H1 (cell line): ENCODE measurements at regions not wholly inside any gene's neighbourhood (a gene's known extent, or its start where the extent isn't known, plus 50 kb on each side); places are given as distances from the start of the nearest gene placed in this dataset.

Experiments
- CTCF ChIA-PET: fragments of 300-600 bp; sonication (Branson Sonifier 250); formaldehyde crosslinking; loops from one replicate; lab custom pipeline; 2021; ENCODE audit not compliant: partially characterized antibody; lab: Charles Lee
- POLR2A ChIA-PET: fragments of 300-600 bp; sonication (Branson Sonifier 250); formaldehyde crosslinking; loops from one replicate; lab custom pipeline; 2021; ENCODE audit warnings: inconsistent platforms; ENCODE audit not compliant: partially characterized antibody; lab: Charles Lee
- DNase-seq, 2 experiments: peaks; one replicate each; pipeline versions ENCODE4 v3.0.0 to v3.0.0-alpha.2; 2010 to 2022; ENCODE audit warnings: low spot score in 2 of 2, low read depth in 1 of 2, mixed read lengths in 1 of 2
- FAIRE-seq: peaks from 2 replicates; lab custom pipeline; 2011; peaks lifted over from hg19 to GRCh38; lab: Jason Lieb, UNC
- H2AFZ ChIP-seq: 2 replicates; pipeline ENCODE4 v1.8.1; 2012; ENCODE audit warnings: low read length, inconsistent platforms
- H2AK5ac ChIP-seq: 2 replicates; pipeline ENCODE4 v1.6.1; 2013; ENCODE audit warnings: low read depth, low read length
- H2BK120ac ChIP-seq: replicated peaks from 2 replicates; pipeline ENCODE3; 2013; ENCODE audit warnings: low read depth, low read length, inconsistent platforms
- H2BK12ac ChIP-seq: 2 replicates; pipeline ENCODE4 v1.6.1; 2013; ENCODE audit warnings: low read depth, low read length
- H2BK15ac ChIP-seq: 2 replicates; pipeline ENCODE4 v1.6.1; 2013; ENCODE audit warnings: low read length
- H2BK20ac ChIP-seq: 2 replicates; pipeline ENCODE4 v1.6.1; 2013; ENCODE audit warnings: low read length
- H2BK5ac ChIP-seq: 2 replicates; pipeline ENCODE4 v1.6.1; 2013; ENCODE audit warnings: low read depth, low read length
- H3K14ac ChIP-seq: 2 replicates; pipeline ENCODE4 v1.6.1; 2013; ENCODE audit warnings: inconsistent platforms; ENCODE audit not compliant: insufficient read length
- H3K18ac ChIP-seq: 2 replicates; pipeline ENCODE4 v1.6.1; 2013; ENCODE audit warnings: low read length; ENCODE audit errors: extremely low read depth
- H3K23ac ChIP-seq: 2 replicates; pipeline ENCODE4 v1.6.1; 2013; ENCODE audit warnings: inconsistent platforms; ENCODE audit not compliant: insufficient read length
- H3K23me2 ChIP-seq: 2 replicates; pipeline ENCODE4 v1.6.1; 2013; ENCODE audit warnings: low read depth, low read length
- H3K27ac ChIP-seq: 2 replicates; pipeline ENCODE4 v1.6.1; 2011; ENCODE audit warnings: low read depth, low read length, inconsistent platforms
- H3K27me3 ChIP-seq, 4 experiments: replicated peaks in 1 of 4; 1 replicate in 1 of 4; 2 replicates in 3 of 4; pipeline versions ENCODE4 v1.6.1 to v1.8.1; 2011 to 2013; ENCODE audit warnings: low read length in 3 of 4, mild to moderate bottlenecking in 3 of 4, inconsistent platforms in 2 of 4, mixed read lengths in 2 of 4, moderate library complexity in 1 of 4; ENCODE audit not compliant: control insufficient read depth in 3 of 4, insufficient read depth in 3 of 4; ENCODE audit errors: extremely low read depth in 1 of 4
- H3K36me3 ChIP-seq, 4 experiments: 2 replicates each; pipeline versions ENCODE4 v1.6.1 to v1.8.1; 2011 to 2013; ENCODE audit warnings: mild to moderate bottlenecking in 4 of 4, low read length in 3 of 4, moderate library complexity in 2 of 4, control low read depth in 1 of 4, inconsistent platforms in 1 of 4; ENCODE audit not compliant: insufficient read depth in 4 of 4, control insufficient read depth in 2 of 4
- H3K4ac ChIP-seq: replicated peaks from 2 replicates; pipeline ENCODE3; 2013; ENCODE audit warnings: low read length, low read depth, mixed read lengths, inconsistent platforms; ENCODE audit not compliant: insufficient read length
- H3K4me1 ChIP-seq, 4 experiments: replicated peaks in 1 of 4; 1 replicate in 1 of 4; 2 replicates in 3 of 4; pipeline versions ENCODE4 v1.6.1 to v1.8.1; 2011 to 2013; ENCODE audit warnings: low read length in 3 of 4, inconsistent platforms in 2 of 4, mixed read lengths in 1 of 4; ENCODE audit not compliant: insufficient read depth in 4 of 4, control insufficient read depth in 3 of 4
- H3K4me2 ChIP-seq, 2 experiments: 2 replicates each; pipeline versions ENCODE4 v1.6.1 to v1.8.1; 2011 to 2013; ENCODE audit warnings: low read depth in 2 of 2, low read length in 2 of 2, control low read depth in 1 of 2, inconsistent platforms in 1 of 2, mild to moderate bottlenecking in 1 of 2; ENCODE audit not compliant: insufficient read depth in 1 of 2
- H3K4me3 ChIP-seq, 4 experiments: fragments of 200-600, 300-600 bp in 1 of 4; sonication (generic), shearing (Covaris generic), sonication (Bioruptor Twin) in 1 of 4; 2 replicates each; pipeline versions ENCODE4 v1.5.1 to v1.8.1; 2011 to 2016; ENCODE audit warnings: low read length in 4 of 4, low read depth in 3 of 4, control low read depth in 2 of 4, inconsistent platforms in 2 of 4, mild to moderate bottlenecking in 2 of 4, mixed read lengths in 1 of 4, moderate library complexity in 1 of 4; ENCODE audit not compliant: insufficient read depth in 2 of 4; ENCODE audit errors: extremely low read depth in 1 of 4
- H3K56ac ChIP-seq: replicated peaks from 2 replicates; pipeline ENCODE3; 2013; ENCODE audit warnings: low read depth, mild to moderate bottlenecking, mixed read lengths, low read length, inconsistent platforms; ENCODE audit not compliant: insufficient read length
- H3K79me1 ChIP-seq: 2 replicates; pipeline ENCODE4 v1.6.1; 2013; ENCODE audit warnings: low read depth, low read length, control low read depth
- H3K79me2 ChIP-seq, 2 experiments: 2 replicates each; pipeline versions ENCODE4 v1.6.1 to v1.8.1; 2012 to 2013; ENCODE audit warnings: low read length in 2 of 2, mild to moderate bottlenecking in 2 of 2, inconsistent platforms in 1 of 2; ENCODE audit not compliant: insufficient read depth in 2 of 2, control insufficient read depth in 1 of 2
- H3K9ac ChIP-seq, 4 experiments: replicated peaks in 1 of 4; 1 replicate in 1 of 4; 2 replicates in 3 of 4; pipeline versions ENCODE4 v1.6.1 to v1.8.1; 2011 to 2013; ENCODE audit warnings: low read depth in 3 of 4, low read length in 3 of 4, control low read depth in 2 of 4, mild to moderate bottlenecking in 2 of 4, moderate library complexity in 2 of 4, inconsistent platforms in 1 of 4; ENCODE audit errors: extremely low read depth in 1 of 4
- H3K9me3 ChIP-seq, 2 experiments: 2 replicates each; pipeline versions ENCODE4 v1.6.1 to v1.8.1; 2012 to 2013; ENCODE audit warnings: mild to moderate bottlenecking in 2 of 2, moderate library complexity in 2 of 2, control low read depth in 1 of 2, inconsistent platforms in 1 of 2, low read depth in 1 of 2, low read length in 1 of 2, mixed read lengths in 1 of 2; ENCODE audit not compliant: insufficient read depth in 2 of 2
- H4K20me1 ChIP-seq, 2 experiments: replicated peaks in 1 of 2; 2 replicates each; pipeline versions ENCODE3 to v1.8.1; 2011 to 2013; ENCODE audit warnings: inconsistent platforms in 2 of 2, low read length in 2 of 2, mild to moderate bottlenecking in 1 of 2; ENCODE audit not compliant: insufficient read depth in 2 of 2, control insufficient read depth in 1 of 2
- H4K5ac ChIP-seq: 2 replicates; pipeline ENCODE4 v1.6.1; 2013; ENCODE audit warnings: low read length, low read depth, mixed read lengths, inconsistent platforms; ENCODE audit not compliant: insufficient read length
- H4K8ac ChIP-seq: 2 replicates; pipeline ENCODE4 v1.8.0; 2013; ENCODE audit warnings: mild to moderate bottlenecking, moderate library complexity, low read length, inconsistent platforms; ENCODE audit not compliant: insufficient read depth; ENCODE audit errors: extremely low read depth
- H4K91ac ChIP-seq: replicated peaks from 2 replicates; pipeline ENCODE3; 2013; ENCODE audit warnings: low read length, mixed read lengths, inconsistent platforms; ENCODE audit not compliant: insufficient read length
- CEBPB ChIP-seq: IDR thresholded peaks from 2 replicates; pipeline ENCODE4 v1.6.1; 2012; ENCODE audit warnings: low read depth, low read length
- CTBP2 ChIP-seq: IDR thresholded peaks from 2 replicates; pipeline ENCODE4 v1.7.0; 2011; ENCODE audit warnings: borderline replicate concordance, mild to moderate bottlenecking, moderate library complexity, mixed read lengths, low read length; ENCODE audit not compliant: insufficient read depth, insufficient read length
- HDAC6 ChIP-seq: IDR thresholded peaks from one replicate; pipeline ENCODE4 v1.7.1; 2012; ENCODE audit warnings: low read depth, mild to moderate bottlenecking, inconsistent platforms, low read length, moderate library complexity
- PHF8 ChIP-seq: fragments of 200-600 bp; sonication (generic); conservative IDR thresholded peaks from 2 replicates; pipeline ENCODE4 v1.7.1; 2012; ENCODE audit warnings: low read depth, mild to moderate bottlenecking, inconsistent platforms, low read length, moderate library complexity
- POLR2A ChIP-seq, 2 experiments: IDR thresholded peaks; 1 replicate in 1 of 2; 2 replicates in 1 of 2; pipeline ENCODE4 v1.6.1; 2011; ENCODE audit warnings: low read depth in 2 of 2, low read length in 2 of 2, mild to moderate bottlenecking in 2 of 2; ENCODE audit errors: control extremely low read depth in 1 of 2
- RXRA ChIP-seq: IDR thresholded peaks from 2 replicates; pipeline ENCODE4 v1.6.1; 2011; ENCODE audit warnings: low read depth, mild to moderate bottlenecking, low read length, moderate library complexity; ENCODE audit not compliant: insufficient read depth
- SP1 ChIP-seq: IDR thresholded peaks from 2 replicates; pipeline ENCODE4 v1.6.1; 2011; ENCODE audit warnings: low read depth, low read length
- WGBS, 2 experiments: shearing (Covaris generic) in 1 of 2; methylation state at CpG; one replicate each; pipeline versions ENCODE4 v1.1.6 to v1.1.7; 2013 to 2015; ENCODE audit warnings: low lambda C conversion rate in 2 of 2, mixed read lengths in 2 of 2, inconsistent platforms in 1 of 2, low coverage in 1 of 2, missing lambda C conversion rate in 1 of 2; ENCODE audit not compliant: insufficient replicate concordance in 2 of 2, insufficient coverage in 1 of 2, insufficient read length in 1 of 2; ENCODE audit errors: extremely low coverage in 1 of 2, missing lambda C conversion rate in 1 of 2; 5-methylcytosine and 5-hydroxymethylcytosine counted together

DNA sequence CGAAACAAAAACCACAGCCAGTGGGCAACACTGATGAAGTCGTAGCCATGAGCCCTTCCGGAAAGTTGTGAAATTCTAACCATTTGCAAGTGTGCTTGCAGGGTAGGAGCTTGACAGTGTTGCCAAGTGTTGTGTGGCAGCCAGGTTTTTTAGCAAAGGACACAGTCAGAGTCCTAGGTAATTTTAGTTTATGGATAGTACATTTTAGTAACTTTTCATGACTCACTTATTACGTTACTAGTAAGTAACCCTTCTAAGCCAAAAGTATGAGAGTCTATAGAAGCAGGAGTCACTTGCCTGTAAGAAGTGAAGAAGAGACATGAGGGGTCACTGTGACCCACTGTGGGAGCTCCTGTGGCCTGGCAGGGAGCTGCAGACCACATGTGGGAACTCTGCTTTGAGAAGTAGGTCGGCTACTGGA, 54.8 kb upstream of the ADPGK start:
- Histone ChIP-seq H3K4ac (no peak overlapping the region), H2BK15ac (no peak overlapping the region), H3K27me3 (no peaks in the 10 kb centered on the region), H3K27ac (no peak overlapping the region), H3K4me3 (no peak overlapping the region), H4K5ac (no peak overlapping the region), H3K23me2 (no peaks in the 10 kb centered on the region), H3K9me3 (no peaks in the 10 kb centered on the region), H4K91ac (no peak overlapping the region), H2BK5ac (no peak overlapping the region), H3K56ac (no peak overlapping the region), H3K9ac (no peak overlapping the region), H2BK20ac (no peak overlapping the region), H3K36me3 (no peaks in the 10 kb centered on the region), H2AFZ (no peak overlapping the region), H3K79me2 (no peaks in the 10 kb centered on the region), H3K14ac (no peak overlapping the region), H2AK5ac (no peak overlapping the region), H4K8ac (no peak overlapping the region), H3K79me1 (no peaks in the 10 kb centered on the region), H3K18ac (no peak overlapping the region), H2BK12ac (no peak overlapping the region), H2BK120ac (no peak overlapping the region), H3K4me1 (peaks cover 0 to 4% (median 0%) of the 10 kb centered on the region in 4 experiments; a peak in 1 of 7 replicates), H3K4me2 (no peak overlapping the region), H3K23ac (no peak overlapping the region), H4K20me1 (no peaks in the 10 kb centered on the region)
- DNase-seq (no peak), FAIRE-seq (no peak)
- ChIA-PET CTCF (interaction anchor here (0.8 to 2.1 kb wide), 6 partner anchors 15 to 403 kb away, joined by 3 to 8 read pairs (median 4); no protein-coding TSS in a partner anchor), POLR2A (no interaction called here)
- WGBS, 2 experiments: 87% methylated on average over 5 of the region's 5 CpGs; no CpG with 5 or more reads in 1 of the 2 experiments
- TF ChIP-seq PHF8 (no peak), HDAC6 (no peak), SP1 (no peak), POLR2A (IDR thresholded peaks at IDR 0.05; ENCODE audit: control extremely low read depth in 1 of 2, low read depth in 2 of 2, low read length in 2 of 2) (no peak), CTBP2 (no peak), CEBPB (no peak), RXRA (no peak)
